ENCODE measurements at regions not wholly inside any gene's neighbourhood (a gene's known extent, or its start where the extent isn't known, plus 50 kb on each side); places are given as distances from the start of the nearest gene placed in this dataset.
"Not testable (repeated sequence)": the region's sequence is repeated elsewhere in the genome, so short reads cannot be mapped to it uniquely, and the experiment has no call there.

DNA sequence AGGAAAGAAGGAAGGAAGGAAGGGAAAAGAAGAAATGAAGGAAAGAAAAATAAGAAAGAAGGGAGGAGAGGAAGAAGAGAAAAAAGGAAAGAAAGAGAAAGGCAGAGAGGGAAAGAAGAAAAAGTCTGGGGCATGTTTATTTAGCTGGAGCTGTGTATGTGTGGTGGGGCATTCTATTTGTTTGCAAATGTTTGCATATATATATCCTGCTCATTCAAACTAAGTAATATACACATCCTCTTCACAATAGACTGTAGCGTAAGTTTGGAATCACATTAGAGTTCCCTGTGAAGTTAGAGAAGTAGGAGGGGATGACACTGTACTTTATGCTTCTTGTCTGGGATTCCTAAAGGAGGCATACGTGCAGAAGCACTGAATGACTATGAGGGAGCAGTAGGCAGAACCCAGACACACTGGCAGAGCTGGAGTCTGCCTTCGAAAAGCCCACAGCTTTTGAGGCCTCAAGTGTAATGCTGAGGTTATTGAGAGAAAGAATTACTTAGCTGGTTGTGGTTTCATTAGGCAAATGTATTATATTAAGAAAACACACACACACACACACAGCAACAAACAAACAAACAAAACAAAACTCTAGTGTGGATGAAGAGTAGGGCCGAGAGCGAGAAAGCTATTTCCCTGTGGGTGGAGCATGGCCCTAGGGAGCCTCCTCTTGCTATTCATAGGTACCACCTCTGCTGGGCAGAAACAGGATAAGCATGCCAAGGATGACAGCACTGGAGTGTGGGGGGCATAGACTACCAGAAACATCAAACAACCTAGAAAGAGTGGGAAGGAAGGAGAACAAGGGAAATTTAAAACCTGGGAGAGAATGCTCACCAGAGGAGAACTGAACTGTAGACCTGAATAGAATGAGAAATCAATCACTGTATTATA, 905.1 kb upstream of the NXPH2 start:
- no peak for DNase-seq

DNA sequence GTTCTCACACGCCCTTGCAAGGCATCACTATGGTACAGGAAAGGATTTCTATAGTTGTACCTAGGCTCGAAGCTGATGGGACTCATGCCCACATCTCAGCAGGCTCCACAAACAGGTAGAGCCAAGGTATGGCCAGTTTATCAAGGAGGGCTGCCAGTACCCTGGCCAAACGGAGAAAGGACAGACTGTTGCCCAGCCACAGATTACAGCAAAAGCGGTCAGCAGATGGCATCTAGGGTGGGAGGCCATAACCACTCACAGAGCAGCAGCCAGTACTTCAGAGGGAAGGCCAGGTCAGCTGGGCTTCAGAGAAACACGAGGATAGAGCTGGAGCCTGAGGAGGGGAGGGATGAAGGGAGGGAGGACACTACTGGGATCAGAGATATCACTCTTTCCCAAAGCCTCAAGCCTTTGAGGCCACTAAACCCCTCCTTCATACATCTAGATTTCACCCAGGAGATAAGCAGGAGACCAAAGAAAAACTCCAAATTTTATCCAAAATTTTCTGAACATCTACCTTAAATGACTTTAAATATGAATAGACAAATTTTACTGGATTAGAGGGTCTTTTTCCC, 904.2 kb upstream of the NXPH2 start:
- no peak for DNase-seq

GRCh38 chr2:139674577-139674976, 894.4 kb upstream of the NXPH2 start:
- no peak for DNase-seq

DNA sequence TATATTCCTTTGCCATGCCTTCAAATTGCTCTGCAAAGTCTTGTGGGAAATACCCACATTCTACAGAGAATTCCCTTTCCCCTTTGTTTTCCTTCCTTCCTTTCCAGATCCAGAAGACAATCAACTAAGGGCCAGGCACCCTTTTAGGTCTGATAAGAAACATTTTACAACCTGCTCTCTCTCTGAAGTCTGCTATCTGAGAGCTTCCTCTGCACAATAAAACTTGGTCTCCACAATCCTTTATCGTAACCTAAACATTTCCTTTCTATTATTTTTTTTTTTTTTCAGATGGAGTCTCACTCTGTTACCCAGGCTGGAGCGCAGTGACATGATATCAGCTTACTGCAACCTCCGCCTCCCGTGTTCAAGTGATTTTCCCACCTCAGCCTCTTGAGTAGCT, 893.3 kb upstream of the NXPH2 start:
- not testable (repeated sequence) for DNase-seq

DNA sequence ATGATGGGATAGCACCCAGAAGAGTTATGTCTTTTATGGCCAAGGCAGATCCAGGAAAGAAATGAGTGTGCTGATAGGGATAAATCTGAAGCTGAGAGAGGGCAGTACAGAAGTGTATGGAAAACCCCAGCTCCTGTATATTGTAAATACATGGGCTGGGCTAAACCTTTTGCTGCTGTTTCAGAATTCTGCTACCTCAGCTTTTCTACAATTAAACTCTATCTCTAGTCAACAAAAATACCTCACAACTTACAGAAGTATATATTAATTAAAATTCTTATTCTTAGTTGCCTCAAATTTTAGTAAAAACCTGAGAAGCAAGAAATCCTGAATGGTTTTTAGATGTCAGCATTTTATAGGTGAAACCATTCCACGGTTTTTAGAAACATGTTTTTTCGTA, 889.5 kb upstream of the NXPH2 start:
- DNase-seq: no peak

GRCh38 chr2:139652385-139652784, 872.2 kb upstream of the NXPH2 start:
- DNase-seq: no peak

GRCh38 chr2:139645617-139646016, 865.4 kb upstream of the NXPH2 start:
- DNase-seq: no peak

- DNase-seq: no peak
Measured at GRCh38 chr2:139643139-139643538, 862.9 kb upstream of the NXPH2 start.

DNA sequence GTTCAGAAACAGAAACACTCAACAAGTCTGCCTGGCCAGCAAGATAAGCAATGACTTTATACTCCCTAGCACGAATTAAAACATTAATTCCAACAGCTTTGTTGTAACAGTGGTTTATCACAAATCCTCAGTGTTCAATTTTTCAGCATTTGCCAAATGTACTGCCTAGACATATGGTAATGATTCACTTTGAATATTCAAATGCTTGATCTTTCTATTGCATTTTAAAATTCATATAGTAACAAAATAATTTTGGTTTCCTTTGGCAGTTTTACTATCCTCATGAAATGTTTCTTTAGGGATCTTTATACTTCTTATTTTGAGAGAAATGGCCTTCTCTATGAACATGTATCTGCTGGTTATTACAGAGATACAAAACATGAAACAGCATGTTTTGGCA, 851.8 kb upstream of the NXPH2 start:
- no peak for DNase-seq

GRCh38 chr2:139628931-139629330, 848.7 kb upstream of the NXPH2 start:
- no peak for DNase-seq

DNA sequence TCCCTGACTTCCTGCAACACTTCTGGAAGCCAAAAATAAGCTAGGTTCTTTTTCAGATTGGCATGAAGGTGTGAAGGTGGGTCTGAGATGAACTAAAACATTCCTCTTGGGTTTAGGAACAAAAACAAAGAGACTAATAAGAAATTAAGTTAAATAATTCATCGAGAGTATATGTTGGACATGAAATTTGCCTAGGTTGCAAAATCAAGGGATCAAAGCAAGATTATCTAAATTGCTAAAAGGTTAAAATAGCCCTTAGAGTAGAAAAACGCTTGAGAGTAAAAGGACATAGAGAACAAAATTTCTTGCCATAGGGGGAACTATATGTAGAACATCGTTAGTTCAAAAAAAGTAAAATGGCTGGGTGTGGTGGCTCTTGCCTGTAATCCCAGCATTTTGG, 845.9 kb upstream of the NXPH2 start:
- no peak for DNase-seq

GRCh38 chr2:139622691-139623090, 842.5 kb upstream of the NXPH2 start:
- no peak for DNase-seq

DNA sequence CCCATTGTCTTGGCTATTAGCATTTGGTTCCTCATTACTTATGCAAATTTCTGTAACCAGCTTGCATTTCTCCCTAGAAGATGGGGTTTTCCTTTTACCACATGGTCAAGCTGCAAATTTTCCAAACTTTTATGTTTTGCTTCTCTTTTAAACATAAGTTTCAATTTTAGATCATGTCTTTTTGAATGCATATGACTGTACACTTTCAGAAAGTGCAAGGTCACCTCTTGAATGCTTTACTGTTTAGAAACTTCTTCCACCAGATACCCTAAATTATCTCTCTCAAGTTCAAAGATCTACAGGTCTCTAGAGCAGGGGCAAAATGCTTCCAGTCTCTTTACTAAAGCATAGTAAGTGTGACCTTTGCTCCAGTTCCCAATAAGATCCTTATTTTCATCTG, 837.6 kb upstream of the NXPH2 start:
- DNase-seq: no peak

- no peak for DNase-seq
Measured at GRCh38 chr2:139613264-139613663, 833.1 kb upstream of the NXPH2 start.

DNA sequence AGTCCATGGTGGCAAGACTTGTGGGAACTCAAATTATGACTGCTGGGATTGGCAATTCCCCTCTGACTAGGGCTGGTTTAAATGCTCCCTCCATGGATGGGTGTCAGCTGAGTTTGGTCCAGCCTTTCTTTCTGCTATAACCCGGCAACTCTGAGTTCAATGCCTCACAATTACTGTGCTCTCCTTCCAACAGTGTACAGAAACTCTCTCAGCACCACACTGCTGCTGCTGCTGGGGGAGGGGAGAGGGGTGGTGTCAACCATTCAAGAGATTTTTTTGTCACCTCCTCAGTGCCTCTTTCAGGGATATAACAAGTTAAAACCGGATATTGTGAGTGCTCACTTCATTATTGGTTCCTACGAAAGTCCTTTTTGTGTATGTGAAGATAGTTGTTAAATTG, 830.3 kb upstream of the NXPH2 start:
- no peak for DNase-seq

GRCh38 chr2:139609109-139609508, 828.9 kb upstream of the NXPH2 start:
- no peak for DNase-seq

GRCh38 chr2:139605668-139606067, 825.5 kb upstream of the NXPH2 start:
- no peak for DNase-seq

DNA sequence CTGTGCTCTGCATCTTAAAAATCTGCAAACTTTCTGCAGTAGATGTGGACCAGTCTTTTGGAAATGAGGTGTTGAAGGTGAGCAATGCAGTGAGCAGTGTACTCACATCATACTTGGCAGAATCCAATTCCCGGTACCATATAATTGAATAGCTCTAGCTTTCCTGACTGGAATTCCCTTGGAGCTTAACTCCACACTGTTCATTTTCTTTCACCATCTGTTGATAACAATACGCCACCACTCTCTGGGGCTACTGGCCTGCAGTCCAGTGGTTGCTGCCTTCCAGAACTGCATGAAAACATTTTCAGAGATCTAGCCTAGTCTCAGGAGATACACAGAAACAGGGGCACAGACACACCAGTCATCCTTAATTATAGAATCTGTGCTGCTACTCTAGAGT, 820.0 kb upstream of the NXPH2 start:
- DNase-seq: no peak

GRCh38 chr2:139585101-139585500, 804.9 kb upstream of the NXPH2 start:
- DNase-seq: no peak

DNA sequence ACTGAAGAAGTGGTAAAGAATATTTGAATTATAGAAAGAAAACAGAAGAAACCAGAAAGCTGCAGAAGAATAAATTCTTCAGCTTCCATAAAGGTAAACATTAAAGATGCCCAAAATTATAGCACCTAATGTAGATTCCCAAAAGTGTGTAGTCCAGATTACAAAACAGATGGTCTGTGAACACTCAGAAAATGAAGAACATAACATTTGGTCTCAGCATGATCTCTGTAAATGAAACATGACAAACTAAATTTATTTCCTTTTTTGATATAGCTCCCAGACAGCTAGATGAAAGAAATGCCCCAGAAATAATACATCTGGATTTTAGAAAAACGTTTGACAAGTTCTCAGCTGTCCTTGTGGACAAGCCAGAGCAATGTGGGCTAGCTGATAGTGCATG, 794.2 kb upstream of the NXPH2 start:
- no peak for DNase-seq

- no peak for DNase-seq
Measured at GRCh38 chr2:139556789-139557188, 776.6 kb upstream of the NXPH2 start.

- no peak for DNase-seq
Measured at GRCh38 chr2:139550873-139551272, 770.7 kb upstream of the NXPH2 start.

- no peak for DNase-seq
Measured at GRCh38 chr2:139550341-139550740, 770.2 kb upstream of the NXPH2 start.

DNA sequence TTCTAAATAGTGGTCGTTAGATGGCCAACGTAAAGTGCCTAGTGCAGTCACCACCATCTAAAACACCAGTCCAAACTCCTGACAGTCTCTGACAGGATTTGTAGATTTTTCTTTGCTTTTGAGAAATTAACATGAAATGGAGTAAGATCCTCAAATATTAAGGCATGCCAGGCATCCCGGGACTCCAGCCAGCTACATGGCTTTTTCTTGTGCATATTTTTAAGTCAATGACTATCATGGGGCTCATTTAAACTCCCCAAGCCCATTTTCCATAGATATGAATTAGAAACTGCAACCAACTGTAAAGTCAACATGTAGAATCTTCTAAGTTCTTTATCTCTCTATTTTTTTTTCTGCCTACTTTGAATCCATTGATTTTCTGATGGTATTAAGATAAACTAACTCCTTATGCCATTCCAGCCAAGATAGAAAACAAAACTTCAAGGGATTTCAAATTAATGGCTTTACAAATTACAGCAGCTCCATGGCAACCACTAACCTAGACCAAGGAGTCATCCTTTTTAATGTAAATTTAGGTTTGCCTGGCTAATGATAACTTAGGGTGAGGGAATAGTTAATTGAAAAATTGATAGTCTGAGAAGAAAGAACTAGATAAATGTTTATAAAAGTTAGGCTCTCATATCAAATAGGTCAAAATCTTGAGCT, 764.1 kb upstream of the NXPH2 start:
- no peak for DNase-seq

Data from femur (tissue), 1 donor.